Neural crest cell (in vitro differentiated cells): ENCODE measurements at regions not wholly inside any gene's neighbourhood (a gene's known extent, or its start where the extent isn't known, plus 50 kb on each side); places are given as distances from the start of the nearest gene placed in this dataset.

Experiments used
- DNase-seq: peaks from one replicate; pipeline ENCODE4 v3.0.0; 2021; ENCODE audit warnings: low read depth, mixed read lengths, low spot score
- H3K27ac Mint-ChIP-seq: one replicate; pipeline ENCODE4 v1.8.0; 2021; ENCODE audit warnings: mild to moderate bottlenecking, mixed read lengths; ENCODE audit not compliant: unreplicated experiment
- H3K27me3 Mint-ChIP-seq: 2 replicates; pipeline ENCODE4 v1.8.0; 2021; ENCODE audit warnings: low read depth, mild to moderate bottlenecking, mixed read lengths
- H3K36me3 Mint-ChIP-seq: 2 replicates; pipeline ENCODE4 v1.8.0; 2021; ENCODE audit warnings: low read depth, mild to moderate bottlenecking, mixed read lengths
- H3K4me1 Mint-ChIP-seq: 2 replicates; pipeline ENCODE4 v1.8.0; 2021; ENCODE audit warnings: mixed read lengths
- H3K4me3 Mint-ChIP-seq: one replicate; pipeline ENCODE4 v1.8.0; 2021; ENCODE audit warnings: mild to moderate bottlenecking, mixed read lengths
- H3K9me3 Mint-ChIP-seq: 2 replicates; pipeline ENCODE4 v1.8.0; 2021; ENCODE audit warnings: mixed read lengths
- TF ChIP-seq, protein P1 (sequence below): fragments of 200-600 bp; sonication (generic); conservative IDR thresholded peaks from 2 replicates; pipeline ENCODE4 v1.5.0; 2021; ENCODE audit warnings: antibody characterized with exemption, mild to moderate bottlenecking

DNA sequence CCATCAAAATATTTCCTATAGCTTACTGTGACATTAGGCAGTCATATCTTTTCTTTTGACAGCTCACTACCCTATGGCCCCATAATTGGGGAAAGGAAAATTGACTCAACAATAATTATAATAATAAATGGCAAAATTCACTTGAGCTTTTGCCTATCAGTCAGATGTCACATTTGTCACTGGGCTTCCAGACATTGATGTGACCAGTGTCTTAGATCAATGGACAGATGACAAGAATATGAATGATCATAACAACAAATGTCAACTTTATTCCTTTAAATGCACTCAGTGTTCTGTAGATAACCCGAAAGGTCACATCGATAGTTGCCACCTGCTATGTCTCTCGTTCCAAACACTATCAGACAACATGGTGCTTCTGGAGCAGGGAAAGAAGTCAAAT lies 266.7 kb downstream of the GPATCH2 start:
- H3K4me1 Mint-ChIP-seq: no peaks in the 10 kb centered on the region
- no peak overlapping the region for H3K4me3 Mint-ChIP-seq
- no peak overlapping the region for H3K27ac Mint-ChIP-seq
- H3K9me3 Mint-ChIP-seq: no peaks in the 10 kb centered on the region
- H3K36me3 Mint-ChIP-seq: no peaks in the 10 kb centered on the region
- no peaks in the 10 kb centered on the region for H3K27me3 Mint-ChIP-seq
- DNase-seq: no peak
- TF ChIP-seq, protein P1, sequence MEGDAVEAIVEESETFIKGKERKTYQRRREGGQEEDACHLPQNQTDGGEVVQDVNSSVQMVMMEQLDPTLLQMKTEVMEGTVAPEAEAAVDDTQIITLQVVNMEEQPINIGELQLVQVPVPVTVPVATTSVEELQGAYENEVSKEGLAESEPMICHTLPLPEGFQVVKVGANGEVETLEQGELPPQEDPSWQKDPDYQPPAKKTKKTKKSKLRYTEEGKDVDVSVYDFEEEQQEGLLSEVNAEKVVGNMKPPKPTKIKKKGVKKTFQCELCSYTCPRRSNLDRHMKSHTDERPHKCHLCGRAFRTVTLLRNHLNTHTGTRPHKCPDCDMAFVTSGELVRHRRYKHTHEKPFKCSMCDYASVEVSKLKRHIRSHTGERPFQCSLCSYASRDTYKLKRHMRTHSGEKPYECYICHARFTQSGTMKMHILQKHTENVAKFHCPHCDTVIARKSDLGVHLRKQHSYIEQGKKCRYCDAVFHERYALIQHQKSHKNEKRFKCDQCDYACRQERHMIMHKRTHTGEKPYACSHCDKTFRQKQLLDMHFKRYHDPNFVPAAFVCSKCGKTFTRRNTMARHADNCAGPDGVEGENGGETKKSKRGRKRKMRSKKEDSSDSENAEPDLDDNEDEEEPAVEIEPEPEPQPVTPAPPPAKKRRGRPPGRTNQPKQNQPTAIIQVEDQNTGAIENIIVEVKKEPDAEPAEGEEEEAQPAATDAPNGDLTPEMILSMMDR: no peak

DNA sequence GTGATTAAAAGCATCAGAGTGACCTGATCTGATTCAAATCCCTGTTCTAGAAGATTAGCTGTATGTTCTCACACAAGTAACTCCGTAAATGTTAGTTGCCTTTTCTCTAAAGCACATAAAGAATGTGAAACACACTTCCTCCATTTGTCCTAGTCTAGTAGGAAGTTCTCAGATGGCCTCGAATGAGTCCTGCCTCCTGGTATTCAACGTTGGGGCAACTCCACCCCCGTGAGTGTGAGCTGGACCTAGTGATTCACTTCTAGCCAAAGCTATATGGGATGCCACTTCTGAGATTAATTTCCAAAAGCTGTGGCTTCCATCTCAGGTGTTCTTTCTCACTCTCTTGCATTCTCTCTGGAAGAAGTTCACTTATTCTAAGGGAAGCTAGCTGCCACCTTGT lies 267.6 kb downstream of the GPATCH2 start:
- DNase-seq: no peak
- Mint-ChIP-seq H3K4me3 (no peak overlapping the region), H3K9me3 (no peaks in the 10 kb centered on the region), H3K36me3 (no peaks in the 10 kb centered on the region), H3K4me1 (no peaks in the 10 kb centered on the region), H3K27me3 (no peaks in the 10 kb centered on the region), H3K27ac (no peak overlapping the region)
- TF ChIP-seq, protein P1: no peak

DNA sequence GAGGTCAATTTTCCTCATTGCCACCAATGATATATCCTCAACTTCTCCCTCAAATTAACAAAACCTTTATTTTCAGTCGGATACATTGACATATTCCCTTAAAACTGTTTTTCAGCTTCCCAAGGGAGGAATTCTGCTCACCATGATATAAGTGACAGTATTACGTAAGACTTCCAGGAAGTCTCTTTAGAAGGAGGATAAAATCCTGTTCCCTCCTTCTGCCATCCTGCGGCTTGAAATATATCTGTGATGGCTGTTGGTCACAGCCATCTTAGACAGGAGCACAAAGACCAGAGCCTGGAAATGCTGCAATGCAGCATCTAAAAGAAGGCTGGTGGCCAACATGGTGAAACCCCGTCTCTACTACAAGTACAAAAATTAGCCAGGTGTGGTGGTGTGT lies 270.4 kb downstream of the GPATCH2 start:
- no peak for DNase-seq
- Mint-ChIP-seq H3K27ac (no peak overlapping the region), H3K9me3 (no peaks in the 10 kb centered on the region), H3K36me3 (no peaks in the 10 kb centered on the region), H3K4me3 (no peak overlapping the region), H3K27me3 (no peaks in the 10 kb centered on the region), H3K4me1 (no peaks in the 10 kb centered on the region)
- TF ChIP-seq, protein P1: no peak

DNA sequence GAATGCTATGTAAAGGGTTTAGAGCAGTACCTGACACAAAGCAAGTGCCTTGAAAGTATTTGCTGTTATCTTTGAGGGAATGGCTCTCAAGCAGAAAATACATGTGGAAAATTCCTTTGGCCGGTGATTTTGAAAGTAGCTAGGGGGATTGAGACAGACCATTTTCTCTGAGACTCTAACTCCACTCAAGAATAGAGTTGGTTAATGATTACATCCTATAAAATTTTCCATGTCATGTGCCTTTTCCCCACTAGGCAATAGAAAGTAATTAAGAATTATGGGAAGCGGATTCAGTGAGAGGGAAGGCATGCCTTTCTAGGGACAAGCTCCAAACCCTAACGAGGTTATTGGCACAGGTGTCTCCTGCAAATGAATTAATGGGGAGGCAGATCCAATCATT lies 276.0 kb downstream of the GPATCH2 start:
- TF ChIP-seq, protein P1: no peak
- Mint-ChIP-seq H3K4me3 (no peak overlapping the region), H3K9me3 (no peaks in the 10 kb centered on the region), H3K27me3 (peaks cover 12% of the 10 kb centered on the region), H3K27ac (no peak overlapping the region), H3K4me1 (no peaks in the 10 kb centered on the region), H3K36me3 (no peaks in the 10 kb centered on the region)
- DNase-seq: no peak

DNA sequence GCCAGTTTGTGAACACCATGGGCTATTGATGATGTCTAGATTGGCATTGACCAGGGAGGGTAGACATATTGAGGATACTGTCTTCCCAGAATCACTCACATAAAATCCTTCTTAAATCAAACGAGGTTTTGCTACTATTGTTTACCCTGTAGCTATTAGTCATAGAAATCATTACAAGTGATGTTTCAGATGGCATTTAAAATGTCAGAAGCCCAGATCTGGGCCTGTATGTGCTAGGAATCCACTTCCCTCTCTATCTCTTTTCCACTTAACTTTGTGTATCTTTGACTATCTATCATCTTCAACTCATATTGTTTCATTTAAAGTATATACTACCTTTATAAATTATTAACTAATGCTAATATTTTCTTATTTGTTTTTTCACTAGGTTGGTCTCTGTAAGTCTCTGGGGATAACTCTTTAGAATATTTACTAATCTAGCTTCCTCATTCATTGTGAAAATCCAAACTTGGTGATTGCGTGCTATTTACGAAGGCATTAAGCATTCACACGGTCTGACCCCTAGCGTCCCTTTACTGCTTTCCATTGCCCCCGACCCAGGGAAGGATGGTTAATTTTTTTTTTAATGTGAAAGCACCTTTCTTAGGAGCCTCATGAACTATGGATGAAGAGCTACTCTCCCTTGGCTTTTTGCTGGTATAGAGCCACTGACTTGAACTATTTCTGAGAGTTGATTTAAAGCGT lies 281.8 kb downstream of the GPATCH2 start:
- Mint-ChIP-seq H3K36me3 (no peaks in the 10 kb centered on the region), H3K9me3 (no peaks in the 10 kb centered on the region), H3K4me1 (no peaks in the 10 kb centered on the region), H3K4me3 (no peak overlapping the region), H3K27ac (no peak overlapping the region), H3K27me3 (peaks cover 12% of the 10 kb centered on the region)
- no peak for DNase-seq
- TF ChIP-seq, protein P1: no peak
